ENCODE measurements at regions not wholly inside any gene's neighbourhood (a gene's known extent, or its start where the extent isn't known, plus 50 kb on each side); places are given as distances from the start of the nearest gene placed in this dataset.

DNA sequence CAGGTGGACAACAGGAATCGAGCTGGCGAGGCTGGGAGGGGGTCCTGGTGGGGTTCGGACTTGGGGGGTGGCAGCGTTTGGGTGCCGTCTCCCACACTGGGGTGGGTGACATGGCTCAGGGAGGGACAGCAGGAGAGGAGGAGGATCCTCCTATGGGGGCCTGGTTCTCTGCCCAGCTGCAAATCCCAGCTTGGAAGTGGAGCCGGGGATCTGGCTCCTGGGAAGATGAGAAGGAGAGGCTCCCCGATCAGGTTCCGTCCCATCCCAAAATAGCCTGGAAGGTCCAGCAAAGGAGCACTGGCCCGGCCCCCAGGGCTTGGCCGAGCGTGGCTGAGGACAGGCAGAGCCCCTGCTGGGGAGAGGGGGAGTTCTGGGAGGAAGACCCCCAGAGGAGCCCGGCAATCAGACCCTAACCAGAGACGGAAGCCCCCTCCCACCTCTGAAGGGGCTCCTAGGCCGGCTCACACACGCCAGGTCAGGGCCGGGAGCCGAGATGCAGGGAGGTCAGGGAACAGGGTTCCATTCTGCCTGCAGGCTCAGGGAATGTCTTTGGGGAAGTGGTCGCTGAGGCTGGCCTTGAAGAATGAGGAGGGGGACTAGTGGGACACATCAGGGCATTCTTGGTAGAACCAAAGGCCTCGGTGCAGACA is 143.7 kb downstream of the ENGASE start:
- CTCF ChIA-PET: no interaction called here
- Histone ChIP-seq H3K9me3 (ENCODE audit: insufficient read depth, low read depth) (no peaks in the 10 kb centered on the region), H3K79me2 (ENCODE audit: low read depth) (no peaks in the 10 kb centered on the region), H3K4me1 (replicated peaks; ENCODE audit: insufficient read depth) (no peaks in the 10 kb centered on the region), H3K4me2 (no peak overlapping the region), H3K36me3 (ENCODE audit: low read depth) (no peaks in the 10 kb centered on the region), H3F3A (ENCODE audit: insufficient read depth, low read depth) (no peaks in the 10 kb centered on the region), H3K4me3 (no peak overlapping the region), H2AFZ (no peak overlapping the region), H3K9me2 (ENCODE audit: insufficient read depth) (no peaks in the 10 kb centered on the region), H3K27ac (no peak overlapping the region), H3K27me3 (ENCODE audit: insufficient read depth, low read depth) (peaks cover 89% of the 10 kb centered on the region), H4K20me1 (ENCODE audit: insufficient read depth) (no peaks in the 10 kb centered on the region; the same call in 1 of the 2 replicates)
- no peak for DNase-seq
- intact Hi-C loops (cut with micrococcal nuclease; ENCODE audit: unreplicated experiment): no loop called here
- TF ChIP-seq EZH2 (IDR thresholded peaks at IDR 0.05; ENCODE audit: low read depth): no peak
- TF ChIP-seq, protein P1, sequence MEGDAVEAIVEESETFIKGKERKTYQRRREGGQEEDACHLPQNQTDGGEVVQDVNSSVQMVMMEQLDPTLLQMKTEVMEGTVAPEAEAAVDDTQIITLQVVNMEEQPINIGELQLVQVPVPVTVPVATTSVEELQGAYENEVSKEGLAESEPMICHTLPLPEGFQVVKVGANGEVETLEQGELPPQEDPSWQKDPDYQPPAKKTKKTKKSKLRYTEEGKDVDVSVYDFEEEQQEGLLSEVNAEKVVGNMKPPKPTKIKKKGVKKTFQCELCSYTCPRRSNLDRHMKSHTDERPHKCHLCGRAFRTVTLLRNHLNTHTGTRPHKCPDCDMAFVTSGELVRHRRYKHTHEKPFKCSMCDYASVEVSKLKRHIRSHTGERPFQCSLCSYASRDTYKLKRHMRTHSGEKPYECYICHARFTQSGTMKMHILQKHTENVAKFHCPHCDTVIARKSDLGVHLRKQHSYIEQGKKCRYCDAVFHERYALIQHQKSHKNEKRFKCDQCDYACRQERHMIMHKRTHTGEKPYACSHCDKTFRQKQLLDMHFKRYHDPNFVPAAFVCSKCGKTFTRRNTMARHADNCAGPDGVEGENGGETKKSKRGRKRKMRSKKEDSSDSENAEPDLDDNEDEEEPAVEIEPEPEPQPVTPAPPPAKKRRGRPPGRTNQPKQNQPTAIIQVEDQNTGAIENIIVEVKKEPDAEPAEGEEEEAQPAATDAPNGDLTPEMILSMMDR (conservative IDR thresholded peaks at IDR 0.05): no peak
- BruUV-seq (replicated peaks): no TSS peak
- POLR2A ChIA-PET (ENCODE audit: unreplicated experiment): no interaction called here

GRCh38 chr17:79217473-79218135 is 143.0 kb downstream of the ENGASE start:
- intact Hi-C loops (cut with micrococcal nuclease; ENCODE audit: unreplicated experiment): no loop called here
- DNase-seq: no peak
- no peak overlapping the region for H3K4me3 ChIP-seq
- no peak overlapping the region for H3K4me2 ChIP-seq
- H2AFZ ChIP-seq: no peak overlapping the region
- ChIA-PET CTCF (interaction anchor here (0.5 kb wide), 1 partner anchor 697 kb away, joined by 3 read pairs; no protein-coding TSS in a partner anchor), POLR2A (ENCODE audit: unreplicated experiment) (interaction anchor here (0.7 kb wide), 1 partner anchor 1280 kb away, joined by 4 read pairs; no protein-coding TSS in a partner anchor)
- H3K9me2 ChIP-seq (ENCODE audit: insufficient read depth): no peaks in the 10 kb centered on the region
- H3K9me3 ChIP-seq (ENCODE audit: insufficient read depth, low read depth): no peaks in the 10 kb centered on the region
- no peaks in the 10 kb centered on the region for H3K79me2 ChIP-seq (ENCODE audit: low read depth)
- no peak for TF ChIP-seq EZH2 (IDR thresholded peaks at IDR 0.05; ENCODE audit: low read depth)
- TF ChIP-seq, protein P1 (conservative IDR thresholded peaks at IDR 0.05): no peak
- BruUV-seq (replicated peaks): no TSS peak
- H3K36me3 ChIP-seq (ENCODE audit: low read depth): no peaks in the 10 kb centered on the region
- H3F3A ChIP-seq (ENCODE audit: insufficient read depth, low read depth): no peaks in the 10 kb centered on the region
- no peak overlapping the region for H3K27ac ChIP-seq
- H3K4me1 ChIP-seq (replicated peaks; ENCODE audit: insufficient read depth): no peaks in the 10 kb centered on the region
- no peaks in the 10 kb centered on the region; the same call in 1 of the 2 replicates for H4K20me1 ChIP-seq (ENCODE audit: insufficient read depth)
- H3K27me3 ChIP-seq (ENCODE audit: insufficient read depth, low read depth): peaks cover 89% of the 10 kb centered on the region

GRCh38 chr17:79216826-79217225 is 142.2 kb downstream of the ENGASE start:
- Histone ChIP-seq H3F3A (ENCODE audit: insufficient read depth, low read depth) (no peaks in the 10 kb centered on the region), H3K9me3 (ENCODE audit: insufficient read depth, low read depth) (no peaks in the 10 kb centered on the region), H3K4me1 (replicated peaks; ENCODE audit: insufficient read depth) (no peaks in the 10 kb centered on the region), H3K27me3 (ENCODE audit: insufficient read depth, low read depth) (peaks cover 89% of the 10 kb centered on the region), H3K4me2 (no peak overlapping the region), H3K27ac (no peak overlapping the region), H3K9me2 (ENCODE audit: insufficient read depth) (no peaks in the 10 kb centered on the region), H3K36me3 (ENCODE audit: low read depth) (no peaks in the 10 kb centered on the region), H2AFZ (no peak overlapping the region), H3K4me3 (no peak overlapping the region), H4K20me1 (ENCODE audit: insufficient read depth) (no peaks in the 10 kb centered on the region; the same call in 1 of the 2 replicates), H3K79me2 (ENCODE audit: low read depth) (no peaks in the 10 kb centered on the region)
- BruUV-seq (replicated peaks): no TSS peak
- intact Hi-C loops (cut with micrococcal nuclease; ENCODE audit: unreplicated experiment): no loop called here
- no peak for DNase-seq
- CTCF ChIA-PET: no interaction called here
- TF ChIP-seq, protein P1 (conservative IDR thresholded peaks at IDR 0.05): no peak
- TF ChIP-seq EZH2 (IDR thresholded peaks at IDR 0.05; ENCODE audit: low read depth): no peak
- POLR2A ChIA-PET (ENCODE audit: unreplicated experiment): interaction anchor here (0.5 kb wide), 1 partner anchor 788 kb away, joined by 9 read pairs; no protein-coding TSS in a partner anchor
